ENCODE measurements at regions not wholly inside any gene's neighbourhood (a gene's known extent, or its start where the extent isn't known, plus 50 kb on each side); places are given as distances from the start of the nearest gene placed in this dataset.

GRCh38 chr4:74635074-74635473, 159.2 kb downstream of the BTC start:
- intact Hi-C loops (cut with DNase I; ENCODE audit: low total_unique reads) = no loop called here
- 100% methylated on average over 2 of the region's 2 CpGs for WGBS, 2 donors
- Histone ChIP-seq H3K36me3 (ENCODE audit: low read depth, missing control alignments) (no peaks in the 10 kb centered on the region), H3K27ac (no peak overlapping the region), H3K27me3 (no peaks in the 10 kb centered on the region), H3K4me3 (no peak overlapping the region), H3K4me1 (no peaks in the 10 kb centered on the region), H3K9me3 (no peaks in the 10 kb centered on the region)
- DNase-seq = no peak
- TF ChIP-seq, protein P1, sequence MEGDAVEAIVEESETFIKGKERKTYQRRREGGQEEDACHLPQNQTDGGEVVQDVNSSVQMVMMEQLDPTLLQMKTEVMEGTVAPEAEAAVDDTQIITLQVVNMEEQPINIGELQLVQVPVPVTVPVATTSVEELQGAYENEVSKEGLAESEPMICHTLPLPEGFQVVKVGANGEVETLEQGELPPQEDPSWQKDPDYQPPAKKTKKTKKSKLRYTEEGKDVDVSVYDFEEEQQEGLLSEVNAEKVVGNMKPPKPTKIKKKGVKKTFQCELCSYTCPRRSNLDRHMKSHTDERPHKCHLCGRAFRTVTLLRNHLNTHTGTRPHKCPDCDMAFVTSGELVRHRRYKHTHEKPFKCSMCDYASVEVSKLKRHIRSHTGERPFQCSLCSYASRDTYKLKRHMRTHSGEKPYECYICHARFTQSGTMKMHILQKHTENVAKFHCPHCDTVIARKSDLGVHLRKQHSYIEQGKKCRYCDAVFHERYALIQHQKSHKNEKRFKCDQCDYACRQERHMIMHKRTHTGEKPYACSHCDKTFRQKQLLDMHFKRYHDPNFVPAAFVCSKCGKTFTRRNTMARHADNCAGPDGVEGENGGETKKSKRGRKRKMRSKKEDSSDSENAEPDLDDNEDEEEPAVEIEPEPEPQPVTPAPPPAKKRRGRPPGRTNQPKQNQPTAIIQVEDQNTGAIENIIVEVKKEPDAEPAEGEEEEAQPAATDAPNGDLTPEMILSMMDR (IDR thresholded peaks at IDR 0.05) = no peak
- TF ChIP-seq POLR2A (IDR thresholded peaks at IDR 0.05) = no peak

GRCh38 chr4:74635490-74636123, 158.7 kb downstream of the BTC start:
- TF ChIP-seq POLR2A (IDR thresholded peaks at IDR 0.05) = no peak
- Histone ChIP-seq H3K4me3 (no peak overlapping the region), H3K36me3 (ENCODE audit: low read depth, missing control alignments) (no peaks in the 10 kb centered on the region), H3K9me3 (no peaks in the 10 kb centered on the region), H3K27ac (no peak overlapping the region), H3K27me3 (no peaks in the 10 kb centered on the region), H3K4me1 (no peaks in the 10 kb centered on the region)
- WGBS, 2 donors = 86 to 87% methylated on average over 2 of the region's 2 CpGs
- intact Hi-C loops (cut with DNase I; ENCODE audit: low total_unique reads) = no loop called here
- DNase-seq = no peak

DNA sequence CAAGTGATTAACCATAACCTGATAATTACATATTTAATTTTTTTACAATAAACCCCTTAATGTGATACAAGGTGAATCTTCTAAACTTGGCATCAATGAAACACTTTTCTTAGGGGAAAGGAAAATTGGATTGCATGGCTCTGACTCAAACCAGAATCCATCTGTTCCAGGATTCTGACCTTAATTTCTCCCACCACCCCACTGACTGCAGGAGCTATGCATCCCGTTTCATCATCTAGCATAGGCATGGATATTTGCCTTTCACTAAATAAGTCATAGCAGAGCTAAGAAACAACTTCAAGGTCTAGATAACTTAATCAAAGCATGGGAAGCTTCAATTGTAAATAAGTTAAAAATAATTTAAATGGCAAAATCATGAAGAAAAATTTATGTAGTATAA, 156.3 kb downstream of the BTC start:
- TF ChIP-seq POLR2A (IDR thresholded peaks at IDR 0.05) = no peak
- TF ChIP-seq, protein P1 (IDR thresholded peaks at IDR 0.05) = no peak
- no peak for DNase-seq
- intact Hi-C loops (cut with DNase I; ENCODE audit: low total_unique reads) = no loop called here
- H3K9me3 ChIP-seq = no peaks in the 10 kb centered on the region
- 53 to 58% methylated on average over 1 of the region's 1 CpG for WGBS, 2 donors
- H3K4me1 ChIP-seq = no peaks in the 10 kb centered on the region
- no peaks in the 10 kb centered on the region for H3K36me3 ChIP-seq (ENCODE audit: low read depth, missing control alignments)
- H3K4me3 ChIP-seq = no peak overlapping the region
- H3K27me3 ChIP-seq = no peaks in the 10 kb centered on the region
- H3K27ac ChIP-seq = no peak overlapping the region

DNA sequence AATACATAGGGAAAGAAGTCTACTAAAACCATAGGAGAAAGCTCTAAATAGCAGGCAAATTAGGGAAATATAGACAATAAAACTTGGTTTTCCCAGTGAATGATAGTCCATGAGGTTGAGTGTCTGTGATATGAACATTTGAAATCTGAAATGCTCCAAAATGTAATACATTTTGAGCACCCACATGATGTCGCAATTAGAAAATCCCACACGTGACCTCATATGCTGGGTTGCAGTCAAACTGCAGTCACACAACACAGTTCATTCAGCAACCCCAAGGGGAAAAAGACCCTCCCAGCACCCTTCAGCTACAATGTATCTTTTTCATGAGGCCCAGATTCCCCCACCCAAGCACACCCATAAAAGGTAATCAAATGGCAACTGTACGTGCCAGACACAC, 155.6 kb downstream of the BTC start:
- no peaks in the 10 kb centered on the region for H3K27me3 ChIP-seq
- no peaks in the 10 kb centered on the region for H3K9me3 ChIP-seq
- intact Hi-C loops (cut with DNase I; ENCODE audit: low total_unique reads) = no loop called here
- no peak overlapping the region for H3K4me3 ChIP-seq
- TF ChIP-seq, protein P1 (IDR thresholded peaks at IDR 0.05) = no peak
- no peak for TF ChIP-seq POLR2A (IDR thresholded peaks at IDR 0.05)
- WGBS, 2 donors = 59 to 68% methylated on average over 3 of the region's 3 CpGs
- no peak for DNase-seq
- H3K27ac ChIP-seq = no peak overlapping the region
- H3K36me3 ChIP-seq (ENCODE audit: low read depth, missing control alignments) = no peaks in the 10 kb centered on the region
- H3K4me1 ChIP-seq = no peaks in the 10 kb centered on the region

DNA sequence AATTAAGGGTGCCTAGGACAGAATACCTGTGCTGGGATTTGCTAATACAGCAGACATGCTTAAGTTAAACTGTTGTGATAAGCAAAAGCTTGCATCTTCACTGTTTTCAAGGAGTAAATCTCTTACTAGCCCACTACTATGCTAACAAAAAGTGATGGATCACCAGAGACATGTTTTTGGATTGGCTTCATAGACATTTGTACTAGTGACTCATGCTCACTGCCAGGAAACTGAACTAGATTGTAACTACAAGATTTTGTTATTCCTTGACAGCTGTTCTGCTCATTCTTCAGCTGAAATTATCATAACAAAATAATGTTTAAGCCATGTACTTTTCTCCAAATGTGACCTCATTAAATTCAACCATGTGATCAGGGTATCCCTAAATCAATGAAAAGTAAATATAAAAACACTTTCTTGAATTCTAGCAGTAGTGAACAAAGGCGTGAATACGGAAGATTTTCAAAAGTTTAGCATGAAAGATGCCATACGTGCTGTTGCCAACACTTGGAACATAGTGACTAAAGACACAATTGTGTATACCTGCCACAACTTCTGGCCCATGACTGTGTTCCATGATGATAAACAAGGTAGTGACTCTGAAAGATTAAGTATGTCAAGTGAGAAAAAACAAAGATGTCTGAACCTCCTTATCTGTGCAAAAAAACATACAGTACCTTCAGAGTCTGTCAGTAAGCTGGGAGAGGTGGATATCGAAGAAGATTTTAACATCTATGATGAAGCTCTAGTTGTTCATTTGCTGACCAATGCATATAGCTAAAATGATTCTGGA, 154.0 kb downstream of the BTC start:
- no peak overlapping the region for H3K4me3 ChIP-seq
- WGBS, 2 donors = 57 to 79% methylated on average over 4 of the region's 4 CpGs
- intact Hi-C loops (cut with DNase I; ENCODE audit: low total_unique reads) = no loop called here
- H3K36me3 ChIP-seq (ENCODE audit: low read depth, missing control alignments) = no peaks in the 10 kb centered on the region
- H3K27me3 ChIP-seq = no peaks in the 10 kb centered on the region
- no peak overlapping the region for H3K27ac ChIP-seq
- H3K9me3 ChIP-seq = no peaks in the 10 kb centered on the region
- no peak for DNase-seq
- no peak for TF ChIP-seq POLR2A (IDR thresholded peaks at IDR 0.05)
- TF ChIP-seq, protein P1 (IDR thresholded peaks at IDR 0.05) = no peak
- no peaks in the 10 kb centered on the region for H3K4me1 ChIP-seq
